BE2C (cell line): ENCODE measurements at regions not wholly inside any gene's neighbourhood (a gene's known extent, or its start where the extent isn't known, plus 50 kb on each side); places are given as distances from the start of the nearest gene placed in this dataset.

ENCODE experiments used
- DNase-seq: peaks from one replicate; pipeline ENCODE4 v3.0.0-alpha.2; 2020
- H3K27me3 ChIP-seq: fragments of 250-450 bp; sonication (Bioruptor Pico); 2 replicates; pipeline ENCODE4 v1.5.1; 2020; ENCODE audit warnings: mild to moderate bottlenecking
- H3K36me3 ChIP-seq: fragments of 250-450 bp; sonication (Bioruptor Pico); 2 replicates; pipeline ENCODE4 v1.5.1; 2020; ENCODE audit warnings: mild to moderate bottlenecking
- H3K4me1 ChIP-seq: fragments of 250-450 bp; sonication (Bioruptor Pico); 2 replicates; pipeline ENCODE4 v1.5.1; 2020
- H3K4me3 ChIP-seq: 2 replicates; pipeline ENCODE4 v1.5.1; 2011; ENCODE audit warnings: low read depth, low read length
- H3K9me3 ChIP-seq: fragments of 250-450 bp; sonication (Bioruptor Pico); 2 replicates; pipeline ENCODE4 v1.5.1; 2020
- TF ChIP-seq, protein P1 (sequence below): IDR thresholded peaks from 2 replicates; pipeline ENCODE4 v1.5.1; 2012; ENCODE audit warnings: mild to moderate bottlenecking, low read depth, low read length

GRCh38 chr22:48396785-48397530 lies 1430.7 kb downstream of the BRD1 start:
- Histone ChIP-seq H3K36me3 (no peaks in the 10 kb centered on the region), H3K9me3 (no peaks in the 10 kb centered on the region; the same call in none of the 2 replicates), H3K4me3 (no peak overlapping the region), H3K27me3 (no peaks in the 10 kb centered on the region), H3K4me1 (no peaks in the 10 kb centered on the region)
- DNase-seq, result no peak
- TF ChIP-seq, protein P1, sequence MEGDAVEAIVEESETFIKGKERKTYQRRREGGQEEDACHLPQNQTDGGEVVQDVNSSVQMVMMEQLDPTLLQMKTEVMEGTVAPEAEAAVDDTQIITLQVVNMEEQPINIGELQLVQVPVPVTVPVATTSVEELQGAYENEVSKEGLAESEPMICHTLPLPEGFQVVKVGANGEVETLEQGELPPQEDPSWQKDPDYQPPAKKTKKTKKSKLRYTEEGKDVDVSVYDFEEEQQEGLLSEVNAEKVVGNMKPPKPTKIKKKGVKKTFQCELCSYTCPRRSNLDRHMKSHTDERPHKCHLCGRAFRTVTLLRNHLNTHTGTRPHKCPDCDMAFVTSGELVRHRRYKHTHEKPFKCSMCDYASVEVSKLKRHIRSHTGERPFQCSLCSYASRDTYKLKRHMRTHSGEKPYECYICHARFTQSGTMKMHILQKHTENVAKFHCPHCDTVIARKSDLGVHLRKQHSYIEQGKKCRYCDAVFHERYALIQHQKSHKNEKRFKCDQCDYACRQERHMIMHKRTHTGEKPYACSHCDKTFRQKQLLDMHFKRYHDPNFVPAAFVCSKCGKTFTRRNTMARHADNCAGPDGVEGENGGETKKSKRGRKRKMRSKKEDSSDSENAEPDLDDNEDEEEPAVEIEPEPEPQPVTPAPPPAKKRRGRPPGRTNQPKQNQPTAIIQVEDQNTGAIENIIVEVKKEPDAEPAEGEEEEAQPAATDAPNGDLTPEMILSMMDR, result no peak

DNA sequence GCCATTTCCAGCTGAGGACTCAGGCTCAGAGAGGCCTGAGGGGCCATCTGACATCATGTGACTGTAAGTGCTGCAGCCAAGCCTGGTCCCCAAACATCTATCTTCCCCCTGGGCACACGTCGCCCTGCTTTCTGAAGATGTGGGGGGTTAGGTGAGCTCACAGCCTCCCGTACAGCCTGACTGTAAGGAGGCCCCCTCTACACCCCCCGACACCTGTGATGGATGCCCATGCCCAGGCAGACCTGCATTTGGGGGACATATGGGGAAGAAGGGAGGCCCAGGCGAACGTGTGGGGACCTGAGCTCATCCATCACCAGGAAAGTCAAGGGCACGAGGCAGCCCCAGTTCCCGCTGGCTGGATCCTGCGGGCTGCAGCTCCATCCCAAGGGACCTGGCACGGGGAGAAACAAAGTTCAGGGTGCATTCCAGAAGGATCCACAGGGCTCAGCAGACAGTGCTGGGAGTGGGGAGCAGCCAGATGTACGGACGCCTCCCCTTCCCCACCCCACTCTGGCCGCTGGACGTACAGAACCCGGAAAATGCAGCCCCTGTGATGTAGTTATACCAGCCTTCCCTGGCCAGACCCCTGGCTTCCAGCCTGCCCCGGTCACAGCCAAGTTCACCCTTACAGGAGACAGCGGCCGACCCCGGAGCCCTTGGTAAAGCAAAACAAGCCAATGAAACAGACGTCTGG lies 1431.4 kb downstream of the BRD1 start:
- TF ChIP-seq, protein P1, result no peak
- Histone ChIP-seq H3K4me3 (no peak overlapping the region), H3K27me3 (no peaks in the 10 kb centered on the region), H3K36me3 (no peaks in the 10 kb centered on the region), H3K9me3 (no peaks in the 10 kb centered on the region; the same call in none of the 2 replicates), H3K4me1 (no peaks in the 10 kb centered on the region)
- no peak for DNase-seq

- no peaks in the 10 kb centered on the region for H3K4me1 ChIP-seq
- H3K9me3 ChIP-seq, result no peaks in the 10 kb centered on the region; the same call in none of the 2 replicates
- no peaks in the 10 kb centered on the region for H3K36me3 ChIP-seq
- TF ChIP-seq, protein P1, result no peak
- no peak for DNase-seq
- H3K27me3 ChIP-seq, result no peaks in the 10 kb centered on the region
- H3K4me3 ChIP-seq, result no peak overlapping the region
Observed at GRCh38 chr22:48395201-48395600, 1432.5 kb downstream of the BRD1 start.

DNA sequence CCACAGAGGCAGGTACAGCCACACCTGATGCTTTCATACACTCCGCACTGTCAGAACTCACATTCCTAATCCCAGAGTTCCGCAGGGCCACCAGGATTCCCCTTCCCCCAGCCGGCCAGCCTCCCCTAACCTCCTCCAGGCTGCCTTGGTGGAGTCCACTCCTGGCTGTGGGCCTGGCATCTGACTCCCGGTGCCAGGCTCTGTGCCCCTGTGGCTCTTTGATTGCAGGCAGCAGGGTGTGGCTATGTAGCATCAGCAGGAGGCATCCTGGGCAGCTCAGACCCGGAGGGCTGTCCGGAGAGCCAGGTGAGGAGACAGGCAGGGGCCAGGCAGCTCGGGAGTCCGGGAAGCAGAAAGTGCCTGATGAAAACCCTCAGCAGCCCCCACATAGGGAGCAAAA lies 1432.9 kb downstream of the BRD1 start:
- peaks cover 3% of the 10 kb centered on the region for H3K9me3 ChIP-seq

GRCh38 chr22:48393885-48394284 lies 1433.8 kb downstream of the BRD1 start:
- no peaks in the 10 kb centered on the region for H3K36me3 ChIP-seq
- H3K4me3 ChIP-seq, result no peak overlapping the region
- H3K9me3 ChIP-seq, result peaks cover 3% of the 10 kb centered on the region
- TF ChIP-seq, protein P1, result no peak
- no peaks in the 10 kb centered on the region for H3K27me3 ChIP-seq
- no peaks in the 10 kb centered on the region for H3K4me1 ChIP-seq
- DNase-seq, result no peak

More for the DNA sequence above, 1432.9 kb downstream of the BRD1 start:
- TF ChIP-seq, protein P1, result no peak
- no peaks in the 10 kb centered on the region for H3K36me3 ChIP-seq
- no peaks in the 10 kb centered on the region for H3K4me1 ChIP-seq
- H3K4me3 ChIP-seq, result no peak overlapping the region
- H3K27me3 ChIP-seq, result no peaks in the 10 kb centered on the region
- DNase-seq, result no peak

DNA sequence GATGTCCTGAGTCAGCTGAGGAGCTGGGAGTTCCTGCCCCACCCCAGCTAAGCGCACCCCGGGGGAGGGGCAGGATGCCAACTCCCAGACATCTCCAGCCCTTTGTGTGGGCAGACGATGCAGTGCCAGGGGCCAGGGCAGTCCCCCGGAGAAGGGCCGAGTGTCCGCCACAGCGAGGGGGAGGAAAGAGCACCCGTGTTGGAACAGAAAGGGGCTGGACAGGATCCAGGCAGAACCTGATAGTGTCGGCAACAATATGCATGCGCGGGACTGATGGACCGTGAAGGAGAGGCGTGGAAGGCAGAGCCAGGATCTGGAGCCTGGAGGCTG lies 1434.7 kb downstream of the BRD1 start:
- Histone ChIP-seq H3K27me3 (no peaks in the 10 kb centered on the region), H3K4me3 (no peak overlapping the region), H3K36me3 (no peaks in the 10 kb centered on the region), H3K4me1 (no peaks in the 10 kb centered on the region), H3K9me3 (peaks cover 3% of the 10 kb centered on the region)
- no peak for DNase-seq
- TF ChIP-seq, protein P1, result no peak
